GM12878 (cell line): ENCODE measurements at regions not wholly inside any gene's neighbourhood (a gene's known extent, or its start where the extent isn't known, plus 50 kb on each side); places are given as distances from the start of the nearest gene placed in this dataset.

Experiments used
- ATAC-seq: fragments of 200-7000 bp; cut with Tn5 transposase; 3 replicates; pipeline ENCODE4 v1.9.1; 2020; ENCODE audit warnings: mild to moderate bottlenecking, moderate library complexity
- BruUV-seq: library from RNA; stranded (reverse); fragments of 400-500 nt; replicated peaks from 2 replicates; lab custom pipeline; 2021; lab: Mats Ljungman, UMichigan
- CTCF ChIA-PET: fragments of 300-600 bp; sonication (Branson Sonifier 250); formaldehyde crosslinking; extraction: SDS; loops from one replicate; lab custom pipeline; 2021; ENCODE audit warnings: inconsistent platforms; lab: Yijun Ruan, JAX
- POLR2A ChIA-PET: fragments of 350-600 bp; formaldehyde crosslinking; extraction: SDS; loops from one replicate; lab custom pipeline; 2021; ENCODE audit warnings: inconsistent platforms; lab: Charles Lee
- RAD21 ChIA-PET: fragments of 300-600 bp; sonication (Branson Sonifier 250); formaldehyde crosslinking; loops from one replicate; lab custom pipeline; 2023; ENCODE audit warnings: antibody characterized with exemption; ENCODE audit not compliant: unreplicated experiment; lab: Charles Lee
- SMC1A ChIA-PET: fragments of 300-600 bp; sonication (Branson Sonifier 250); formaldehyde crosslinking; loops from one replicate; lab custom pipeline; 2023; ENCODE audit not compliant: unreplicated experiment, uncharacterized antibody; lab: Charles Lee
- DNase-seq: peaks from one replicate; pipeline ENCODE4 v3.0.0-alpha.2; 2011; ENCODE audit warnings: low read depth, low spot score
- FAIRE-seq: peaks from 3 replicates; lab custom pipeline; 2011; peaks lifted over from hg19 to GRCh38; lab: Jason Lieb, UNC
- H2AFZ ChIP-seq: 2 replicates; pipeline ENCODE4 v1.6.0; 2011; ENCODE audit warnings: low read depth, low read length, control low read depth; ENCODE audit not compliant: control insufficient read depth
- H3K27ac ChIP-seq: 2 replicates; pipeline ENCODE4 v1.5.1; 2011; ENCODE audit warnings: control low read depth; ENCODE audit not compliant: control insufficient read depth, insufficient read depth
- H3K27me3 ChIP-seq, 2 experiments: replicated peaks in 1 of 2; 2 replicates each; pipeline versions ENCODE4 v1.6.0 to v1.6.1; 2011; ENCODE audit warnings: low read length in 1 of 2; ENCODE audit not compliant: control insufficient read depth in 2 of 2, insufficient read depth in 2 of 2
- H3K36me3 ChIP-seq, 2 experiments: 2 replicates each; pipeline ENCODE4 v1.5.1; 2011; ENCODE audit warnings: low read length in 1 of 2; ENCODE audit not compliant: control insufficient read depth in 2 of 2, insufficient read depth in 2 of 2
- H3K4me1 ChIP-seq: 2 replicates; pipeline ENCODE4 v1.6.1; 2011; ENCODE audit warnings: mild to moderate bottlenecking, low read length, moderate library complexity, mixed read lengths; ENCODE audit not compliant: control insufficient read depth, insufficient read depth
- H3K4me2 ChIP-seq: 2 replicates; pipeline ENCODE4 v1.6.0; 2011; ENCODE audit warnings: control low read depth; ENCODE audit not compliant: control insufficient read depth, insufficient read depth
- H3K4me3 ChIP-seq: fragments of 200-600 bp; sonication (generic); 2 replicates; pipeline ENCODE4 v1.5.1; 2016
- H3K79me2 ChIP-seq: 2 replicates; pipeline ENCODE4 v1.6.0; 2011; ENCODE audit warnings: low read length; ENCODE audit not compliant: control insufficient read depth, insufficient read depth
- H3K9ac ChIP-seq: 2 replicates; pipeline ENCODE4 v1.8.0; 2011; ENCODE audit warnings: low read length, control low read depth, mixed read lengths; ENCODE audit not compliant: control insufficient read depth, insufficient read depth
- H3K9me3 ChIP-seq: replicated peaks from 3 replicates; pipeline ENCODE4 v1.5.1; 2011; ENCODE audit warnings: mild to moderate bottlenecking, low read length; ENCODE audit not compliant: control insufficient read depth, insufficient read depth
- H4K20me1 ChIP-seq: 2 replicates; pipeline ENCODE4 v1.6.0; 2011; ENCODE audit not compliant: control insufficient read depth, insufficient read depth
- BHLHE40 ChIP-seq, 2 experiments: fragments of 450-650 bp in 1 of 2; IDR thresholded peaks; 2 replicates each; pipeline ENCODE4 v1.6.1; 2011 to 2017; ENCODE audit warnings: low read depth in 2 of 2, borderline replicate concordance in 1 of 2, improper control_type of control experiment in 1 of 2, low read length in 1 of 2, mild to moderate bottlenecking in 1 of 2
- CBFB ChIP-seq: IDR thresholded peaks from 2 replicates; pipeline ENCODE4 v1.6.1; 2016; ENCODE audit warnings: antibody characterized with exemption, low read depth
- CEBPB ChIP-seq, 2 experiments: fragments of 150-350 bp in 1 of 2; IDR thresholded peaks; 2 replicates each; pipeline ENCODE4 v1.6.1; 2012 to 2014; ENCODE audit warnings: low read depth in 2 of 2, low read length in 2 of 2, borderline replicate concordance in 1 of 2, inconsistent platforms in 1 of 2
- CREB1 ChIP-seq: IDR thresholded peaks from 2 replicates; pipeline ENCODE4 v1.6.1; 2012; ENCODE audit warnings: low read depth, mild to moderate bottlenecking, inconsistent platforms
- POLR2AphosphoS2 ChIP-seq: IDR thresholded peaks from 2 replicates; pipeline ENCODE4 v1.6.1; 2011; ENCODE audit warnings: low read depth, mild to moderate bottlenecking, low read length, improper control_type of control experiment, moderate library complexity
- RFX5 ChIP-seq: IDR thresholded peaks from 2 replicates; pipeline ENCODE4 v1.6.1; 2011; ENCODE audit warnings: low read depth, low read length, improper control_type of control experiment
- SMC3 ChIP-seq: IDR thresholded peaks from 2 replicates; pipeline ENCODE4 v1.6.1; 2011; ENCODE audit warnings: low read length, improper control_type of control experiment, borderline replicate concordance
- TAF1 ChIP-seq: IDR thresholded peaks from 2 replicates; pipeline ENCODE4 v1.6.1; 2011; ENCODE audit warnings: mild to moderate bottlenecking, low read depth, low read length, borderline replicate concordance
- WGBS: methylation state at CpG from one replicate; pipeline ENCODE4 v1.1.6; 2016; ENCODE audit warnings: low lambda C conversion rate; ENCODE audit not compliant: insufficient replicate concordance, insufficient coverage; ENCODE audit errors: missing lambda C conversion rate; 5-methylcytosine and 5-hydroxymethylcytosine counted together
- in situ Hi-C: fragments of 300-500 bp; cut with MboI; formaldehyde crosslinking; loops from 9 replicates; pipeline ENCODE4 v1.14.3; 2018; ENCODE audit warnings: mixed read lengths
- intact Hi-C: fragments of 100-400 bp; cut with micrococcal nuclease; formaldehyde crosslinking; loops from one replicate; pipeline ENCODE4 v1.14.2; 2022; ENCODE audit not compliant: unreplicated experiment
- TF ChIP-seq, protein P1 (sequence below), 3 experiments: IDR thresholded peaks in 2 of 3; conservative IDR thresholded peaks in 1 of 3; 2 replicates each; pipeline ENCODE4 v1.5.1; 2011; ENCODE audit warnings: low read depth in 3 of 3, low read length in 3 of 3, mild to moderate bottlenecking in 3 of 3, control low read depth in 2 of 3, moderate library complexity in 2 of 3, inconsistent platforms in 1 of 3, mixed read lengths in 1 of 3; ENCODE audit not compliant: control insufficient read depth in 2 of 3, insufficient read depth in 1 of 3; ENCODE audit errors: extremely low read depth in 1 of 3

DNA sequence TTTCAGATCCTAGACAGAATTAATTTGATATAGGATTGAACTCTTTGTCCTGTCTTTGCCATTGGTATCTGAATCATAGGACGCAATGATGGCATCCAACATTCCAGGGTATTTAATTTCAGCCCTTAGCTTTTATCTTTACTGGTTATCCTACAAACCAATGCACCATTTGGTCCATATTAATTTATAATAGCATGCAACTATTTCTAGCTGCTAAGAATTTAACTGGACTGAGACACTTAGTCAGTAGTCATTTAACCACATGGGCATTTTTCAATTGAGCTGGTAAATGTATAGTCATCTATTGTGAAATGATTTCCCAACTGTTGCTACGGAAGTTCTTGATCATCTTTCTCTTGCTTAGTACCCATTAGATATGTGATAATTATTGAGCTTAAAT is 141.1 kb downstream of the CD164 start (continued):
- no peak for TF ChIP-seq TAF1
- TF ChIP-seq CEBPB (IDR thresholded peaks at IDR 0.05; ENCODE audit: borderline replicate concordance in 1 of 2, low read depth in 2 of 2, low read length in 2 of 2), result no peak
- TF ChIP-seq, protein P1, sequence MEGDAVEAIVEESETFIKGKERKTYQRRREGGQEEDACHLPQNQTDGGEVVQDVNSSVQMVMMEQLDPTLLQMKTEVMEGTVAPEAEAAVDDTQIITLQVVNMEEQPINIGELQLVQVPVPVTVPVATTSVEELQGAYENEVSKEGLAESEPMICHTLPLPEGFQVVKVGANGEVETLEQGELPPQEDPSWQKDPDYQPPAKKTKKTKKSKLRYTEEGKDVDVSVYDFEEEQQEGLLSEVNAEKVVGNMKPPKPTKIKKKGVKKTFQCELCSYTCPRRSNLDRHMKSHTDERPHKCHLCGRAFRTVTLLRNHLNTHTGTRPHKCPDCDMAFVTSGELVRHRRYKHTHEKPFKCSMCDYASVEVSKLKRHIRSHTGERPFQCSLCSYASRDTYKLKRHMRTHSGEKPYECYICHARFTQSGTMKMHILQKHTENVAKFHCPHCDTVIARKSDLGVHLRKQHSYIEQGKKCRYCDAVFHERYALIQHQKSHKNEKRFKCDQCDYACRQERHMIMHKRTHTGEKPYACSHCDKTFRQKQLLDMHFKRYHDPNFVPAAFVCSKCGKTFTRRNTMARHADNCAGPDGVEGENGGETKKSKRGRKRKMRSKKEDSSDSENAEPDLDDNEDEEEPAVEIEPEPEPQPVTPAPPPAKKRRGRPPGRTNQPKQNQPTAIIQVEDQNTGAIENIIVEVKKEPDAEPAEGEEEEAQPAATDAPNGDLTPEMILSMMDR (IDR thresholded peaks at IDR 0.05 in 2 of 3, conservative IDR thresholded peaks at IDR 0.05 in 1 of 3; ENCODE audit: control insufficient read depth in 2 of 3, extremely low read depth in 1 of 3, insufficient read depth in 1 of 3, low read depth in 3 of 3, low read length in 3 of 3), result no peak
- no peak for TF ChIP-seq POLR2AphosphoS2
- no peak for TF ChIP-seq RFX5
- no peak for TF ChIP-seq CBFB
- no peak for TF ChIP-seq BHLHE40 (IDR thresholded peaks at IDR 0.05; ENCODE audit: borderline replicate concordance in 1 of 2, low read depth in 2 of 2, low read length in 1 of 2)

DNA sequence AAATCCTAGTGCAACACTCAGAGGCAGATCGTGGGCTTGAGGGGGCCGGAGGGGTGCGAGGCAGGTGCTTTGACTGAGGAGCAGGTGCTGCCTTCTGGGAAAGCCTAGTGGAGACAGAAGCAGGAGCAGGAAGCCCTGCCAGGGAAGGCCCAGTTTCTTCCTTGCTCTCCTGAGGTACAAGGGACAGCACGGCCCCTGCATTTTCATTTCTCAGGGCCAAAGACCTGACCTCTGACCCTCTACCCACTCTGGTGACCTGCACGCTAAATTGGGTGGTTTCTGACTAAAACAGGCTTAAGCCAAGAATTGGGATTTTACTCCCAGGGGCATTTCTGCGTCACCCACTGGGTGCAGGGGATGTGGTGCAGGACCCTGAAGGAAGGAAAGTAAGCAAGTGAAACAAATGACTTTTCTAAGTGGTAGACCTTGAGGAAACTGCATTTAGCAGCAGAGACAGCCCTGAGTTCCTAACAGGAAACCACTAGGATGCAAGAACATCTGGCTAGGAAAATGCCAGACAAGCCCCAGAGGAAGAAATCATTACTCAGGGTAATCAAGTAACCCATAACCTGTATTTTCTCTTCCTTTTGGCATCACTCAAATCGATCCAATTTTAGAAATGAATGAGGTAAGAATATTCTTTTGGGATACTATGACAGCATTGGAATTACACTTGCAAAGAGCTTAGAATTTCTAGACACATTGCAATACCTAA is 141.7 kb downstream of the CD164 start:
- Histone ChIP-seq H3K9me3 (no peaks in the 10 kb centered on the region), H3K4me2 (no peak overlapping the region), H4K20me1 (no peaks in the 10 kb centered on the region), H3K36me3 (no peaks in the 10 kb centered on the region), H3K79me2 (no peaks in the 10 kb centered on the region), H3K27me3 (no peaks in the 10 kb centered on the region; a peak in 1 of 4 replicates), H3K4me1 (no peaks in the 10 kb centered on the region), H3K9ac (no peak overlapping the region), H3K4me3 (no peak overlapping the region), H3K27ac (no peak overlapping the region), H2AFZ (no peak overlapping the region)
- SMC1A ChIA-PET, result no interaction called here
- FAIRE-seq, result no peak
- no peak for TF ChIP-seq SMC3
- TF ChIP-seq CREB1, result no peak
- RAD21 ChIA-PET, result no interaction called here
- DNase-seq, result no peak
- in situ Hi-C loops, result no loop called here
- CTCF ChIA-PET, result no interaction called here
- WGBS, result 28% methylated on average over 7 of the region's 7 CpGs
- intact Hi-C loops, result no loop called here
- POLR2A ChIA-PET, result no interaction called here
- no TSS peak for BruUV-seq
- ATAC-seq, result no peak
